Erythroblast (primary cell): ENCODE measurements at regions not wholly inside any gene's neighbourhood (a gene's known extent, or its start where the extent isn't known, plus 50 kb on each side); places are given as distances from the start of the nearest gene placed in this dataset.

Experiments
- DNase-seq, 2 experiments: peaks; one replicate each; lab custom pipeline; 2025; lab: John Stamatoyannopoulos, UW
- GATA1 ChIP-seq: IDR thresholded peaks from 2 replicates; pipeline ENCODE4 v1.6.1; 2011; ENCODE audit warnings: low read depth, mild to moderate bottlenecking, control low read depth, low read length, moderate library complexity
- POLR2A ChIP-seq: IDR thresholded peaks from 2 replicates; pipeline ENCODE4 v1.6.1; 2011; ENCODE audit warnings: mild to moderate bottlenecking, low read length

DNA sequence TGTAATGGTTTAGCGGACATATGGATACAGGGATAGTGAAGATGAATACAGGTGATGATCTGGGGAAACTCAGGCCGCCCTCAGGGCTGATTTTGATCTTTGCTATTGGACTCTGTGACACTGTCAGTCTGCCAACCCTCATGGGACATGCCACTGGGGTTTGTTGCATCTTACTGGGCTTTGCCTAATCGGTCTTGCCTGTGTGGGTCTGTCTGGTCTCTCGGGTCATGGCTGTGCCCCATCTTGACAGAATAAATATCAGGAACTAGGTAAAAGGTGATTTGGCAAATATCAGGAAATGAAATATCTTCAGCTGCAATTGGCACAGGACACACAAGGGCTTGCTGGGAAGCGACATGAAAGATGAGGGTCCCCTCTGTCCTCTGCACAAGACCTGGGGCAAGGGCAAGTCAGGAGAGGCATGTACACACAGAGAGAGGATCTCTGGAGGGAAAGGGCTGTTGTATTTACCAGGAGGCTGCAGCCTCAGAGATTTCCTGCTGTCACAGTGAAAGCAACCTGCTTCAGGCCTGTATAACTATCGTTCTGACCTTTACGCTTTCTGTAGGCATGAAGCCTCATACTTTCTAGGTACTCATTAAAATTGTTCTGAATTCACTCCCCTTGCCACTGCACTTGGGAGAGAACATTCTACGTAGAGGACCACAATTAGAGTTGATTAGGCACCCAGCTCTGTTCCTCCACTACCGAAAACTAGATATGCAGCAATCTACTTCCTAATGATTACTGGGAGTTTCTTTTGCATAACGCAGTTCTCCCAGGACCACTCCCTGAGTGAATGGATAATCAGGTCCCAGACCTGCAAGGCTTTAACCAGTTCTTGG lies 52.0 kb upstream of the GADD45A start:
- no peak for DNase-seq
- no peak for TF ChIP-seq GATA1
- no peak for TF ChIP-seq POLR2A

GRCh38 chr1:67634396-67634935 lies 50.5 kb upstream of the GADD45A start:
- DNase-seq: no peak
- TF ChIP-seq POLR2A (no peak), GATA1 (no peak)

DNA sequence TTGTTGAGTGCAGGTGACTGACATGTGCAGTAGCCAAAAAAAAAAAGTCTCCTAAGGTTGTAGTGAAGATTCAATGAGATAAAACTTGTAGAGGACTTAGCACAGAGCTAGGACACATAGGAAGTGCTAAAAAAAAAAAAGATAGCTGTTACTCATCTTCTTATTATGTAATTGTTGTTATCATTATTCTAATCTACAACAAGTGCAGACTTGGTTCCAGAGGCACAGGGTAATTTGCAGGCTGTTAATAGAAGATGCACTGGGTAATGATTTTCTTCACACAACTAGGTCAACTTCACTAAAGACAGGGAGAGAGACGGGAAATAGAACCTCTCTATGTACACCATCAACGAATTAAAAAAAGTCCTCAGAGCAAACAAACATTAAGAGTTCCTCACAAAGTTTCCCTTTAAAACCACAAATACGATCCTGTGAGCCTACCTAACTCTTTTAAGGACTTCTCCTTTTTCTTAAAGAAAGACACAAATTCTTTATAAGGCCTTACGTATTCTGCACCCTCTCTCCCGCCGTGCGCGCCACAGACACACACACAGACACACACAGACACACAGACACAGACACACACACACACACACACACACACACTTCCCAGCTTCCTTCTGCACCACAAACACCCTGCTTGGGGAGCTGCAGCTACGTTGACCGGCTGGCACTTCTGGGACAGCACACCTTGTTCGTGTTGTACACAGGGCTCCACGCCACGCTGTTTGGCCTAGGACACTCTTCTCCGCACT lies 49.8 kb upstream of the GADD45A start:
- no peak for DNase-seq
- no peak for TF ChIP-seq POLR2A
